22Rv1 (cell line): ENCODE measurements at regions not wholly inside any gene's neighbourhood (a gene's known extent, or its start where the extent isn't known, plus 50 kb on each side); places are given as distances from the start of the nearest gene placed in this dataset.

ENCODE experiments used
- H3K27ac ChIP-seq: fragments of 450-650 bp; 2 replicates; pipeline ENCODE4 v1.5.1; 2017
- ZFX ChIP-seq: fragments of 450-650 bp; IDR thresholded peaks from 2 replicates; pipeline ENCODE4 v1.6.1; 2017; ENCODE audit warnings: antibody characterized with exemption, borderline replicate concordance
- TF ChIP-seq, protein P1 (sequence below): fragments of 450-650 bp; IDR thresholded peaks from 2 replicates; pipeline ENCODE4 v1.5.1; 2017; ENCODE audit warnings: mild to moderate bottlenecking

- no peak overlapping the region for H3K27ac ChIP-seq
- TF ChIP-seq ZFX = no peak
- TF ChIP-seq, protein P1, sequence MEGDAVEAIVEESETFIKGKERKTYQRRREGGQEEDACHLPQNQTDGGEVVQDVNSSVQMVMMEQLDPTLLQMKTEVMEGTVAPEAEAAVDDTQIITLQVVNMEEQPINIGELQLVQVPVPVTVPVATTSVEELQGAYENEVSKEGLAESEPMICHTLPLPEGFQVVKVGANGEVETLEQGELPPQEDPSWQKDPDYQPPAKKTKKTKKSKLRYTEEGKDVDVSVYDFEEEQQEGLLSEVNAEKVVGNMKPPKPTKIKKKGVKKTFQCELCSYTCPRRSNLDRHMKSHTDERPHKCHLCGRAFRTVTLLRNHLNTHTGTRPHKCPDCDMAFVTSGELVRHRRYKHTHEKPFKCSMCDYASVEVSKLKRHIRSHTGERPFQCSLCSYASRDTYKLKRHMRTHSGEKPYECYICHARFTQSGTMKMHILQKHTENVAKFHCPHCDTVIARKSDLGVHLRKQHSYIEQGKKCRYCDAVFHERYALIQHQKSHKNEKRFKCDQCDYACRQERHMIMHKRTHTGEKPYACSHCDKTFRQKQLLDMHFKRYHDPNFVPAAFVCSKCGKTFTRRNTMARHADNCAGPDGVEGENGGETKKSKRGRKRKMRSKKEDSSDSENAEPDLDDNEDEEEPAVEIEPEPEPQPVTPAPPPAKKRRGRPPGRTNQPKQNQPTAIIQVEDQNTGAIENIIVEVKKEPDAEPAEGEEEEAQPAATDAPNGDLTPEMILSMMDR = no peak
Observed at GRCh38 chr16:62177351-62178203, 141.3 kb upstream of the CDH8 start.

DNA sequence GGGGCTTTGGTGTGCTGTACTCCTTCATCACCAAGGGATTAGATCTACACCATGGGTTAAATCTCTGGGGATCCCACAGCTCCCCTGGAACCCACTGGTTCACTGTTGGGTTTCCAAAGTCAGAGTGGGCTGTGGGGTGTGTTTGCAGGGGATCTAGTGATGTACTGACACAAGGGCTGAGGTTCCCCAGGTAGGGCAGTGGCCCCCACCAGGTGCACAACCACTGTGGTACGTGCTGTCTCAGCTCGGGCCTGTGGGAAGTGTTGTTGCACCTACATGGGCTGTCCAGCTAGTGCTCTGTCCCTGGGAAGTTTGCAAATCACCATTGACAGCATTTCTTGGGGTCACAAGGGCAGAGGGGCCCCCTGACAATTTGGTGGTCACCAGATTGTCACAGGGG lies 134.4 kb upstream of the CDH8 start:
- TF ChIP-seq, protein P1 = no peak
- TF ChIP-seq ZFX = no peak

GRCh38 chr16:62167551-62167950 lies 131.3 kb upstream of the CDH8 start:
- no peak overlapping the region for H3K27ac ChIP-seq

More for the DNA sequence above, 134.4 kb upstream of the CDH8 start:
- H3K27ac ChIP-seq = no peak overlapping the region

DNA sequence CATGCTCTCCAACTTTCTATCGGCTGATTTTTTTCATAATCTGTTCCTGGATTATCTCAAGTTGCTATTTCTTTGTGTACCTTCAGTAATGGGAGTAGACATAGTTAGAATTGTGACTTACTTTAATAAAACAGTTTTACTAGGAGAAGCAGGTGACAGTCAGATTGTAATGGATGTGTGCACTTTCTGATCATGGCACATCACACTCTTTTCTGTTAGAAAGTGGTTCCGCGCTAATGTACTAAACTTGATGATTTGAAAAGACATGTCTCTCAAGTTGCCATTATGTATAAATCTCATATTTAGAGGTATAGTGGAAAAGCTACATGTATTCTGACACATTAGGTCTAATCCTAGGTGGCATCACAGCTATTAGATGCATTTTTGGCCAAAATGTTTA lies 121.3 kb upstream of the CDH8 start:
- H3K27ac ChIP-seq = no peak overlapping the region
- no peak for TF ChIP-seq ZFX
- TF ChIP-seq, protein P1 = no peak

More at GRCh38 chr16:62167551-62167950, 131.3 kb upstream of the CDH8 start:
- TF ChIP-seq ZFX = no peak
- TF ChIP-seq, protein P1 = no peak

DNA sequence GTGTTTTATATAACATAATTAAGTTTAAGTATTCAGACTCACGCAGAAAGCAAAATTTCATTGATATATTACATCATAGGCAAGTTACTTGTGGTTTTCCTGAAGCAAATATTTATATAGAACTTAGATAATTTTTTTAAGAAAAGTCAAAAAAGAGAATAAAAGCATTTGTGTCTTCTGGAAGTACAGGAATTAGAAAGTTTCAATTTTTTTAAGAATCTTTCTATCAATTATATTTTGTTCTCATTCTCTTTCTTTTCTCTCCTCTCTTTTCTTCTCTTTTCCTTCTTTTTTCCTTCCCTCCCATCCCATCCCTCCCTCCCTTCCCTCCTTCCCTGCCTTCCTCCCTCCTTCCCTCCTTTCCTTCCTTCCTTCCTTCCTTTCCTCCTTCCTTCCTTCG lies 120.7 kb upstream of the CDH8 start:
- no peak for TF ChIP-seq ZFX
- TF ChIP-seq, protein P1 = no peak
- no peak overlapping the region for H3K27ac ChIP-seq

GRCh38 chr16:62149631-62150030 lies 113.4 kb upstream of the CDH8 start:
- no peak for TF ChIP-seq ZFX
- TF ChIP-seq, protein P1 = no peak
- no peak overlapping the region for H3K27ac ChIP-seq

- H3K27ac ChIP-seq = no peak overlapping the region
- TF ChIP-seq ZFX = no peak
- TF ChIP-seq, protein P1 = no peak
Observed at GRCh38 chr16:62137996-62138395, 101.8 kb upstream of the CDH8 start.
